ENCODE measurements at regions not wholly inside any gene's neighbourhood (a gene's known extent, or its start where the extent isn't known, plus 50 kb on each side); places are given as distances from the start of the nearest gene placed in this dataset.

GRCh38 chr20:11376420-11376819, 541.3 kb upstream of the BTBD3 start:
- TF ChIP-seq TAF1 (IDR thresholded peaks at IDR 0.05; ENCODE audit: borderline replicate concordance, insufficient read depth, low read length), result no peak
- TF ChIP-seq REST (IDR thresholded peaks at IDR 0.05; ENCODE audit: insufficient read depth in 1 of 2, low read depth in 2 of 2, low read length in 2 of 2), result no peak
- no peak for TF ChIP-seq POLR2AphosphoS5 (IDR thresholded peaks at IDR 0.05; ENCODE audit: low read depth, low read length)
